ENCODE measurements at regions not wholly inside any gene's neighbourhood (a gene's known extent, or its start where the extent isn't known, plus 50 kb on each side); places are given as distances from the start of the nearest gene placed in this dataset.
A peak's percentile ranks its signal among the peaks of the same experiment; 100 is the strongest.

GRCh38 chr11:129265125-129265788 lies 73.1 kb upstream of the ARHGAP32 start:
- DNase-seq, result no peak

GRCh38 chr11:129264114-129264513 lies 72.0 kb upstream of the ARHGAP32 start:
- DNase-seq, result no peak

DNA sequence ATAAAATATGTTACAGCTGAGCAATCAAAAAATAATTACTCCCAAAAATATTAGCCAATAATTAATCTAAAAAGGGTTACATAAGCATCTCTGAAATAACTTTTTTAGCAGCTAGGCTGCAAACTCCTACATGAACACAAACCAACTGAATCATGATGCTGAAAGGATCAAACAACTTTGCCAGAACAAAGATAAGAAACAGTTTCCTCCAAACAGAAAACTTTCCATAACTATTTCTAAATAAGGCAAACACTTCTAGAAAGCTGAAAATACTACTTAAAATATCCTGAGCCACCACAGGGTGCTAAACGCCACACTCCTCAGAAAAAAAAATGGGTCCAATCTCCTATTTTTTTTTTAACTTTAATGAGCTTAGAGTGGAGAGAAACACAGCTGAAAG lies 68.6 kb upstream of the ARHGAP32 start:
- DNase-seq, result no peak

DNA sequence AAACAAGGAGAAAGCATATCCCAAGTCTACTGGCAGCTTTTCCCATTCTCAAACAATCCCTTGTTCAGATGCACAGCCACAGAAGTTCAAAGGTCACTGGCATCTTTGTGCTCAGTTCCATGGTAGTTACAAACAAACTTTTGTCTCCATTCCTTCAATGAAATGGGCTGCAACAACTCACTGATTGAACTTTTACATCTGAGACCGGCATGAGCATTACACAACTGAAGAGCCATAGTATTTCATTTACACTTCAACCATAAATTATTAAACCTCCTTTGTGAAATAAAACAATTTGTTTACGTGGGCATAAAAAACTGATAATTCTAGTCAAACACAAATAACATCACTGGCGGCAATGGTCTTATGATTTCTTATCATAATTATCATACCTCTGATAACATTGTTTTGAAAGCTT lies 67.8 kb upstream of the ARHGAP32 start:
- no peak for DNase-seq

DNA sequence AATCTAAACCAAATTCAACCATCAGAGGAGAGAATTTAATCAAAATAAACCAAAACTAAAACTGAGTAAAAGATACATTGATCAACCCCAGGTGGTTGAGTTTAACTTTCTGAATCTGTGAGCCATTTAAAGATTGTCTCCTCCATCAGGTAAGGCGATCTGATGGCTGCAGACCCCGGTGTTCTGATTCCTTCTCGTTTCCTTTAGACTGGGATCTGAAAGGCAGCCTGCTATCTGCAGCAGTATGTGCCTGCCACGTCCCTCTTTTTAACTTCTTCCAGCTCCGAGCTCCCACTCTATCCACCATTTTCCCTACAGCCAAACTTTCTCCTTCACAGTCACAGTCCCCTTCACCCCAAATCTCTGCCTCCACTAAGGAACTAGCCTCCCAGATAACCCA lies 66.1 kb upstream of the ARHGAP32 start:
- no peak for DNase-seq

GRCh38 chr11:129257512-129257911 lies 65.4 kb upstream of the ARHGAP32 start:
- DNase-seq, result no peak

DNA sequence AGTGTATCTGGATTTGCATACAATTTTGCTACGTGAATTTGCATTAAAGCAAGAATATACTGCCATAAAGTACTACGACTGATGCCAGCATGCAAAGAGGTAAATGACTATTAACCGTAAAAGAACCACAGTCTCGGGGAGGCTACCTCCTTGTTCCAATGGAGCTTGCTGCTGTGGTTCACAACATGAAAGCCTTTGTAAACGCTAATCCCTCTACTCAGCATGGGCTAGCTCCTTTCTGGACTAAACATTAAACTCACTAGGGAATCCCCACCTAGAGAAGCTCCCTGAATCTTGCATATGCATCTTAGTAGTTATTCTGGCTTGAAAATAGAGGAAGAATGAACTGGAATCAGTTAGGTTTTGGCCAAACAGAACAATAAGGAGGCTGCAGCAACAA lies 60.5 kb upstream of the ARHGAP32 start:
- no peak for DNase-seq

DNA sequence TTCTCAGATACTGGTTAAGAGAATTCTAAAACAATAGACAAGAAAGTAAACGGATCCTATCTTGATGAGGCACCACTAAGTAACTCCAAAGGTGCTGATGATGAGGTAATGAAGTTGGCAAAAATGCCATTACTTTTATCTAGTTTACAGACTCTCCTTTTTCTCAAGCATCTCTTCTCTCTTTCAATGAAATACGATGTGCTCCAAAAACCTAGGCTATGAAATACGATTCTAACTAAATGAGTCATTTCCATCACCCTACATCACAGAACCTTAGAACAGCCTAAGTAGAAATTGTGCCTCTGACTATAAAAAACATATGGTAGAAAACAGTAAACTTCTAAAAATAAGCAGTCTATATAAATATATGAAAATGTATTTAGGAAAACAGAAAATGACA lies 58.9 kb upstream of the ARHGAP32 start:
- no peak for DNase-seq

DNA sequence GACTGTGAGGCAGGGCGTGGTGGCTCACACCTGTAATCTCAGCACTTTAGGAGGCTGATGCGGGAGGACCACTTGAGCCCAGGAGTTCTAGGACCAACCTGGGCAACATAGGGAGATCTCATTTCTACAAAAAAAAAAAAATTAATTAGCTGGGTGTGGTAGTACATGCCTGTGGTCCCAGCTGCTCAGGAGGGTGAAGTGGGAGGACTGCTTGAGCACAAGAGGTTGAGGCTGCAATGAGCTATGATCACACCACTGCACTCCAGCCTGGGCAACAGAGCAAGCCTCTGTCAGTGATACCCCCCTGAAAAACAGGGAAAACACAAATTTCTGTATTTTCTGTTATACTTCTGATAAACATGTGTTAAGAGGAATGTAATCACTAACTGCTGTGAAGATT lies 57.8 kb upstream of the ARHGAP32 start:
- no peak for DNase-seq

DNA sequence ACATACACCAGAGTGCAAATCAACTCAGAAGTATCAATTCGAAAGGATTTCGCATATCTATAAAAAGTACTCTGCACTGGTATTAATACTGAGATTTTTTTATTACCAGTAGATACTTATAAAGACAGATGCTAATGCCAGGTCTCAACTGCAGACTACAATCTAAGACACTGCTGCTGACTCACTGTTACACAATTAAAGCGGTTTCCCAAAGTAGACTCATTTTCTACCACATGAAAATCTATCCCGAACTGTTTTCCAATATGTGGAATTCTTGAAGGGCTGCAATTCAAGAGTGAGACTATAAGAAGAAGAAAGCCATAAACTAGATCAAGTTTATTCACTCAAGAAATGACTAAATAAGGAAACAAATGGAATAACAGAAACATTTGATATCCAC lies 57.2 kb upstream of the ARHGAP32 start:
- no peak for DNase-seq

DNA sequence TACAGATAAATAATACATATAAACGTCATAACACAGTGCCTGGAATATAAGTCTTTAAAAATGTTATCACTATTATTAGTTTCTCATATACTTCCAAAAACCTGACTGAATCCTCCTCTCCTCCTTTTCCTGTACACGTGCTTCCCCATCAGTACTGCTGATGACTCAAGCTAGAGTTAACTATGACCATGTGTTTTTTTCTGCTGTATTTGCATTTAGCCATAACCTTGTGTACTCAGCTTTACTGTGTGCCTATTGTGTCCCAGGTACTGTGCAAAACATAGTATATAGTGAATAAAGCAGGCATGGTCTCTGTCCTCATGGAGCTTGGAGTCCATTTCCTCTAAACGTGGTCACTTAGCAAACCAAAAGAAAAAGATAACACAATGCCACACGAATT lies 56.5 kb upstream of the ARHGAP32 start:
- no peak for DNase-seq

DNA sequence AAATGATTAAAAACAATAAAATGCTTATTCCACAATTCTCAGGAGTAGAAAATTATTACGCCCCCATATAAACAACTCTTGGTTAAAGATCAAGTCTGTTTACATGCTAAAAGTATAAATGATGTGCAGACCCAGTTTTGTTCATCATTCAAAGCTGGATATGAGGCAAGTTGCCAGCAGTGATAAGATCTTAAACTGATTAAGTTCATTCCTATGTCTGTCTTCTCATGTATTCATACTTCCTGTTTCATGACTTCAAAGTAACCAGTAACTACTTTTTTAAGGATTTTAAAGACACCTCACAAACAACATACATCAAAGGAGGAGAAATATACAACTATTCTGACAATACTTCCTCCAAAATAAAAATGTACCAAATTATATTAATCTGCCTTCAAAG lies 55.0 kb upstream of the ARHGAP32 start:
- peak; percentile 14 for DNase-seq

GRCh38 chr11:129242855-129243254 lies 50.7 kb upstream of the ARHGAP32 start:
- DNase-seq, result no peak
